HG02571 (cell line): ENCODE measurements at regions not wholly inside any gene's neighbourhood (a gene's known extent, or its start where the extent isn't known, plus 50 kb on each side); places are given as distances from the start of the nearest gene placed in this dataset.
"Not testable (repeated sequence)": the region's sequence is repeated elsewhere in the genome, so short reads cannot be mapped to it uniquely, and the experiment has no call there.

ENCODE experiments used
- ATAC-seq: cut with Tn5 transposase; IDR thresholded peaks from one replicate; pipeline ENCODE4 v1.9.1; 2021; ENCODE audit warnings: mild to moderate bottlenecking, moderate library complexity; ENCODE audit not compliant: unreplicated experiment

DNA sequence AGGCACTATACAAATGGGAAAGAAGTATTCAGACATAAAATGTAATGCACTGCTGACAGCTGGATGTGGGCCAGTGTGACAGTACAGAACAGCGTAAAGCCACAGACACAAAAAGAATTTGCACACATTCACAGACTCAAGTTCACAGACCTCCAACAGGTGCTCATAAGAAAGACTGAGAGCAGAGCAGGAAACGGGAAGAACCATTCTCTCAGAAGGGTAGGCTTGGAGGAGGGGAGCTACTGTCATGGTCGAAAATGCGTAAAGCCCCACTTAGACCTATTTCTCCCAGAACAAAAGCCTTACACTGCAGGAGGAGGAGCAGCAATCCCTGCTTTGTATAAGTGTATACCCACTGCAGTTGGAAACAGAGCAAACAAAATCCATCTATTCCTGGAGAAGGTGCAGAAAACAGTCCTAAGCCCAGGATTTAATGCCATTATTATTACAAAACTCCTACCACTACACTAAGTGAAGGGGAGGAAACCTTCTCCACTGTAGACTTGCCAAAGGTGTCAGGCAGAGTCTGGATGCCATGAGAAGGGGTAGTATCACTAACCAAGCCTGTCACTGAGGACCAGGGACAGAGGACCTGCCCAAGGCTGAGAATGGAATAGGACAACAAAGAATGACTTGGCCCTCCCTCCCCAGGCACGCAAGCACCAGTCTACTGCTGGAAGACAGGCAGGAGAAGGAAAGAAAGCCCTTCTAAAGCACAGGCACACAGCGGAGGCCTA, 103.0 kb upstream of the FAM25C start:
- not testable (repeated sequence) for ATAC-seq

DNA sequence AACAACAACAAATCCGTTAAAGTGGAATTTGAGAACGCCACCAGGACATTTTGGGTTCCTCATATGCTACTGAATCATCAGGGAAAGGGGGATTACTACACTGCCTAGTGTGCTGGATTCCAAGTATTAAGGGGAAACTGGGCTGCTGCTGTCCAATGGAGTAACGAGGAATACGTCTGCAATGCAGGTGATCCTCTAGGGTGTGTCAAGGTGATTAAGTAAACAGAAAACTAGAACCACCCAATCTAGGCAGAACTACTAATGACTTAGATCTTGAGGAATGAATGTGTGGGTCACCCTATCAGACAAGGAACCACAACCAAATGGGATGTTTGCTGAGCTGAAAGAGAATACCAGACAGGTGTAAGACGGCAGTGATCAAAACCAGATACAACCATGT, 99.3 kb upstream of the FAM25C start:
- ATAC-seq = not testable (repeated sequence)

DNA sequence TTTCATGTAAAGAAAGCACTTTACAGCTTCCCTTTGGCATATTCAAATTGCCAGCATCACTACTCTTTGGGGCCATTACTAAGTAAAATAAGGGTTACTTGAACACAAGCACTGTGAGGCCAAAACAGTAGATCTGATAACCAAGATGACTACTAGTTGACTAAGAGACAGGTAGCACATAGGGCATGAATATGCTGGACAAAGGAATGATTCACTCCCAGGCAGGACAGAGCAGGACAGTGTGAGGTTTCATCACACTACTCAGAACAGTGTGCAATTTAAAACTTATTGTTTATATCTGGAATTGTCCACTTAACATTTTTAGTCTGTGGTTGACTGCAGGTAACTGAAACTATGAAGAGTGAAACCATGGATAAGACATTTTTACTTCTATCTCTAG, 91.1 kb upstream of the FAM25C start:
- ATAC-seq = not testable (repeated sequence)

DNA sequence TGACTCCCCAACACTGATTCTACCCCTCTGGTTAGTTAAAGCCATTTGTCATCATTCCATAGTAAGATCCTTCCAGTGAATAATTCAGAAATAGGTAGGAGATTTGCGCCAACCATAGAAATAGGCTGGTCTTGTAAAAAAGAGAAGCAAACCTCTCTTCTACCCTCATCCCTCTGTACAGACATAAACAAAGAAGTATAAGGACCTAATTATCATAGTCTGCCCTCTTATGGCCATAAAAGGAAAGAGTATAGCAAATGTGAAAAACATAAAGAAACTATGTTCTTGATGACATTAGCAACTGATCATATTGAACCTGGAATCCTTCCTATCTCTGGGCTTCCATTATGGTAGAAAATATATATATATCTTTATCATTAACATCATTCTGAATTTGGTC, 88.5 kb upstream of the FAM25C start:
- not testable (repeated sequence) for ATAC-seq

DNA sequence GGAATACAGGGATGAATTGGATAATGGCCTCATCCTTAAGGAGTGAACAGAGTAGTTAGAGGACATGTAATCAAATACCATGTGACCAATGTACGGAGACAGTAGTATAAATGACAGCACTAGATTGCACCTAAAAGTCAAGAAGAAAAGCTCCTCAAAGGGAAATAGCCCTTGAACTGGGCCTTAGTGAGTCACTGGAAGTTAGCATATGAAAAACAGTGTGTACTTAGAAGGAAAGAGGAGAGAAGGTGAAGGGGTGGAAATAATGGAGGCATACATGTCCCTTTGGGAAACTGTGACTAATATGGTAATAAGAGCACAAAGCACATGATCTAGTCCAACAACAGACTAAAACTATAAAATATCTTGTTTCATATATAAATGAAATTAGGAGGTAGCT, 84.9 kb upstream of the FAM25C start:
- ATAC-seq = not testable (repeated sequence)

DNA sequence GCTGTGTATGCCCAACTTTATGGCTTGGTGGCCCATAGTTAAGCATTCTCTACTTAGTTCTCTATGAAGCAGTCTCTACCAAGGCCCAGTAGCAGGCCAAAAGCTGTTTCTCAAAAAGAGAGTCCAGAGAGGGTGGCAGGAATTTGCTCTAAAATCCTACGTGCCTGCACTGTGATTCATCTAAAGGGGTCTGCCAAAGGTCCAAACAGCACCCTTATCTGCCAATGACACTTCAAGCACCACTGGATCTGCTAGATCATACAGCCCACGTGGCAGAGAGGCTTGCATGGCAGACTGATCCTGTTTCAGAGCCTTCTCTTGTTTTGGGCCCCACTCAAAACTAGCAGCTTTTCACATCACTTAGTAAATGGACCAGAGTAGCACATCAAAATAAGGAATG, 71.6 kb upstream of the FAM25C start:
- ATAC-seq = not testable (repeated sequence)

- ATAC-seq = peak; percentile 72
Measured at GRCh38 chr10:48063944-48064625, 64.5 kb upstream of the FAM25C start.

- ATAC-seq = not testable (repeated sequence)
Measured at GRCh38 chr10:48055395-48055794, 55.8 kb upstream of the FAM25C start.
